MM.1S (cell line): ENCODE measurements at regions not wholly inside any gene's neighbourhood (a gene's known extent, or its start where the extent isn't known, plus 50 kb on each side); places are given as distances from the start of the nearest gene placed in this dataset.

Source experiments
- EZH2 ChIP-seq: fragments of 300-600 bp; sonication (generic); optimal IDR thresholded peaks from 2 replicates; pipeline ENCODE3; 2017; ENCODE audit warnings: low read depth, mild to moderate bottlenecking, antibody characterized with exemption, low read length, mixed read lengths
- EZH2phosphoT487 ChIP-seq: fragments of 300-600 bp; sonication (generic); IDR thresholded peaks from 2 replicates; pipeline ENCODE4 v1.6.1; 2018; ENCODE audit warnings: antibody characterized with exemption, low read length
- TF ChIP-seq, protein P1 (sequence below): fragments of 300-600 bp; sonication (generic); IDR thresholded peaks from 2 replicates; pipeline ENCODE4 v1.5.1; 2016; ENCODE audit warnings: antibody characterized with exemption, low read length, mixed read lengths

DNA sequence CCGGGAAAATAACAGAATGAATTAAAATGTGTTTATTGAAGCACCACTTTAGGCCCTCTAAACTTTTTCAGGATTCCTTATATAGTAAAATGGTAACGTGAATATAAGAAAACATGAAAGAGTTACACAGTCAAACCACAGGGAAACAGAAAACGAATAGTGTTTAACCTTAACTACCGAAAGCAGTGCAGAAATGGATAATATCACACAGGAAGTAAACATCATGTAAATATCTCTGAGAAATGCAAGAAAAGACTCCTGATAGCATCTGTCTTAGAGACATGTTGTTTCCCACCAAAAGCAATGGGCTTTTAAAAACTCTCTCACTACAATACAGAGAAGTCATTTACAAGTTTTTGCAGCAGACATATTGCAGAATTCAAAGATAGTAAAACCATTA, 323.9 kb upstream of the CXXC4 start:
- TF ChIP-seq, protein P1, sequence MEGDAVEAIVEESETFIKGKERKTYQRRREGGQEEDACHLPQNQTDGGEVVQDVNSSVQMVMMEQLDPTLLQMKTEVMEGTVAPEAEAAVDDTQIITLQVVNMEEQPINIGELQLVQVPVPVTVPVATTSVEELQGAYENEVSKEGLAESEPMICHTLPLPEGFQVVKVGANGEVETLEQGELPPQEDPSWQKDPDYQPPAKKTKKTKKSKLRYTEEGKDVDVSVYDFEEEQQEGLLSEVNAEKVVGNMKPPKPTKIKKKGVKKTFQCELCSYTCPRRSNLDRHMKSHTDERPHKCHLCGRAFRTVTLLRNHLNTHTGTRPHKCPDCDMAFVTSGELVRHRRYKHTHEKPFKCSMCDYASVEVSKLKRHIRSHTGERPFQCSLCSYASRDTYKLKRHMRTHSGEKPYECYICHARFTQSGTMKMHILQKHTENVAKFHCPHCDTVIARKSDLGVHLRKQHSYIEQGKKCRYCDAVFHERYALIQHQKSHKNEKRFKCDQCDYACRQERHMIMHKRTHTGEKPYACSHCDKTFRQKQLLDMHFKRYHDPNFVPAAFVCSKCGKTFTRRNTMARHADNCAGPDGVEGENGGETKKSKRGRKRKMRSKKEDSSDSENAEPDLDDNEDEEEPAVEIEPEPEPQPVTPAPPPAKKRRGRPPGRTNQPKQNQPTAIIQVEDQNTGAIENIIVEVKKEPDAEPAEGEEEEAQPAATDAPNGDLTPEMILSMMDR = no peak
- TF ChIP-seq EZH2 (no peak), EZH2phosphoT487 (no peak)
